ENCODE measurements at regions not wholly inside any gene's neighbourhood (a gene's known extent, or its start where the extent isn't known, plus 50 kb on each side); places are given as distances from the start of the nearest gene placed in this dataset.
"Not testable (repeated sequence)": the region's sequence is repeated elsewhere in the genome, so short reads cannot be mapped to it uniquely, and the experiment has no call there.

- no peak for DNase-seq (ENCODE audit: low read depth in 4 of 4, low spot score in 3 of 4)
These were observed 202.8 kb downstream of the DMRTA1 start for GRCh38 chr9:22649384-22649783.

- no peak for DNase-seq (ENCODE audit: low read depth in 4 of 4, low spot score in 3 of 4)
These were observed 203.5 kb downstream of the DMRTA1 start for GRCh38 chr9:22650145-22650544.

- DNase-seq (ENCODE audit: low read depth in 4 of 4, low spot score in 3 of 4), result no peak
These were observed 204.3 kb downstream of the DMRTA1 start for GRCh38 chr9:22650946-22651345.

GRCh38 chr9:22654833-22655232 lies 208.2 kb downstream of the DMRTA1 start:
- DNase-seq (ENCODE audit: low read depth in 4 of 4, low spot score in 3 of 4), result no peak

GRCh38 chr9:22657713-22658112 lies 211.1 kb downstream of the DMRTA1 start:
- DNase-seq (ENCODE audit: low read depth in 4 of 4, low spot score in 3 of 4), result no peak

GRCh38 chr9:22658484-22658883 lies 211.9 kb downstream of the DMRTA1 start:
- not testable (repeated sequence) for DNase-seq (ENCODE audit: low read depth in 4 of 4, low spot score in 3 of 4)

- no peak for DNase-seq (ENCODE audit: low read depth in 4 of 4, low spot score in 3 of 4)
These were observed 235.9 kb downstream of the DMRTA1 start for GRCh38 chr9:22682536-22682935.

GRCh38 chr9:22682961-22683699 lies 236.5 kb downstream of the DMRTA1 start:
- DNase-seq (ENCODE audit: low read depth in 4 of 4, low spot score in 3 of 4), result no peak

GRCh38 chr9:22683700-22684075 lies 237.1 kb downstream of the DMRTA1 start:
- no peak for DNase-seq (ENCODE audit: low read depth in 4 of 4, low spot score in 3 of 4)

GRCh38 chr9:22693156-22693555 lies 246.5 kb downstream of the DMRTA1 start:
- no peak for DNase-seq (ENCODE audit: low read depth in 4 of 4, low spot score in 3 of 4)

GRCh38 chr9:22700171-22700570 lies 253.5 kb downstream of the DMRTA1 start:
- DNase-seq (ENCODE audit: low read depth in 4 of 4, low spot score in 3 of 4), result no peak

- no peak for DNase-seq (ENCODE audit: low read depth in 4 of 4, low spot score in 3 of 4)
These were observed 272.0 kb downstream of the DMRTA1 start for GRCh38 chr9:22718653-22719052.

GRCh38 chr9:22722492-22722891 lies 275.9 kb downstream of the DMRTA1 start:
- DNase-seq (ENCODE audit: low read depth in 4 of 4, low spot score in 3 of 4), result no peak

- no peak for DNase-seq (ENCODE audit: low read depth in 4 of 4, low spot score in 3 of 4)
These were observed 285.2 kb downstream of the DMRTA1 start for GRCh38 chr9:22731786-22732185.

GRCh38 chr9:22739712-22740111 lies 293.1 kb downstream of the DMRTA1 start:
- no peak for DNase-seq (ENCODE audit: low read depth in 4 of 4, low spot score in 3 of 4)

- no peak for DNase-seq (ENCODE audit: low read depth in 4 of 4, low spot score in 3 of 4)
These were observed 294.2 kb downstream of the DMRTA1 start for GRCh38 chr9:22740781-22741180.

- DNase-seq (ENCODE audit: low read depth in 4 of 4, low spot score in 3 of 4), result no peak
These were observed 295.8 kb downstream of the DMRTA1 start for GRCh38 chr9:22742401-22742800.

GRCh38 chr9:22773501-22774220 lies 327.0 kb downstream of the DMRTA1 start:
- no peak for DNase-seq (ENCODE audit: low read depth in 4 of 4, low spot score in 3 of 4)

- DNase-seq (ENCODE audit: low read depth in 4 of 4, low spot score in 3 of 4), result no peak
These were observed 343.7 kb downstream of the DMRTA1 start for GRCh38 chr9:22790329-22790728.

- no peak for DNase-seq (ENCODE audit: low read depth in 4 of 4, low spot score in 3 of 4)
These were observed 362.3 kb downstream of the DMRTA1 start for GRCh38 chr9:22808876-22809275.

- no peak for DNase-seq (ENCODE audit: low read depth in 4 of 4, low spot score in 3 of 4)
These were observed 362.7 kb downstream of the DMRTA1 start for GRCh38 chr9:22809371-22809770.

- DNase-seq (ENCODE audit: low read depth in 4 of 4, low spot score in 3 of 4), result peak in 1 of 4 donors; percentile 1
These were observed 366.9 kb downstream of the DMRTA1 start for GRCh38 chr9:22813529-22813928.

Data from right renal pelvis (tissue), 4 donors.